HG02981 (cell line): ENCODE measurements at regions not wholly inside any gene's neighbourhood (a gene's known extent, or its start where the extent isn't known, plus 50 kb on each side); places are given as distances from the start of the nearest gene placed in this dataset.

Experiments used
- ATAC-seq: cut with Tn5 transposase; IDR thresholded peaks from one replicate; pipeline ENCODE4 v1.9.1; 2021; ENCODE audit warnings: mild to moderate bottlenecking, moderate library complexity; ENCODE audit not compliant: unreplicated experiment

GRCh38 chr15:68524753-68525584 lies 53.8 kb upstream of the CORO2B start:
- no peak for ATAC-seq

GRCh38 chr15:68525815-68526214 lies 53.0 kb upstream of the CORO2B start:
- peak; percentile 31 for ATAC-seq

GRCh38 chr15:68526269-68526668 lies 52.5 kb upstream of the CORO2B start:
- ATAC-seq, result peak; percentile 83

- no peak for ATAC-seq
Measured at GRCh38 chr15:68526784-68527183, 52.0 kb upstream of the CORO2B start.

GRCh38 chr15:68528626-68529290 lies 50.0 kb upstream of the CORO2B start:
- ATAC-seq, result no peak
